IMR-90 (cell line): ENCODE measurements at regions not wholly inside any gene's neighbourhood (a gene's known extent, or its start where the extent isn't known, plus 50 kb on each side); places are given as distances from the start of the nearest gene placed in this dataset.

ENCODE experiments used
- CTCF ChIP-seq: conservative IDR thresholded peaks from 2 replicates; pipeline ENCODE4 v1.5.1; 2012; ENCODE audit warnings: mild to moderate bottlenecking, low read depth, low read length, improper control_type of control experiment
- FOS ChIP-seq: fragments of 150-350 bp; IDR thresholded peaks from 2 replicates; pipeline ENCODE4 v1.6.1; 2016; ENCODE audit warnings: low read depth, low read length
- MAZ ChIP-seq: IDR thresholded peaks from 2 replicates; pipeline ENCODE4 v1.6.1; 2012; ENCODE audit warnings: low read depth, mild to moderate bottlenecking, low read length, improper control_type of control experiment, moderate library complexity, borderline replicate concordance
- MXI1 ChIP-seq: IDR thresholded peaks from 2 replicates; pipeline ENCODE4 v1.6.1; 2012; ENCODE audit warnings: low read depth, mild to moderate bottlenecking, low read length, moderate library complexity, borderline replicate concordance
- POLR2A ChIP-seq: IDR thresholded peaks from 2 replicates; pipeline ENCODE4 v1.6.1; 2012; ENCODE audit warnings: mild to moderate bottlenecking, low read depth, low read length
- RCOR1 ChIP-seq: IDR thresholded peaks from 2 replicates; pipeline ENCODE4 v1.6.1; 2012; ENCODE audit warnings: mild to moderate bottlenecking, low read length, improper control_type of control experiment; ENCODE audit not compliant: insufficient replicate concordance
- RFX5 ChIP-seq: IDR thresholded peaks from 2 replicates; pipeline ENCODE4 v1.8.0; 2012; ENCODE audit warnings: low read depth, mild to moderate bottlenecking, low read length, moderate library complexity
- USF2 ChIP-seq: fragments of 150-350 bp; IDR thresholded peaks from 2 replicates; pipeline ENCODE4 v1.6.1; 2017; ENCODE audit warnings: mild to moderate bottlenecking, antibody characterized with exemption, low read length, low read depth

- no peak for TF ChIP-seq RFX5
- TF ChIP-seq MXI1 = no peak
- TF ChIP-seq POLR2A = no peak
- no peak for TF ChIP-seq FOS
- no peak for TF ChIP-seq CTCF
- TF ChIP-seq MAZ = no peak
- no peak for TF ChIP-seq USF2
- no peak for TF ChIP-seq RCOR1
Measured at GRCh38 chr1:201762381-201762780, 66.6 kb upstream of the IPO9 start.
